GM12872 (cell line): ENCODE measurements at regions not wholly inside any gene's neighbourhood (a gene's known extent, or its start where the extent isn't known, plus 50 kb on each side); places are given as distances from the start of the nearest gene placed in this dataset.

ENCODE experiments used
- TF ChIP-seq, protein P1 (sequence below): IDR thresholded peaks from 3 replicates; pipeline ENCODE4 v1.5.1; 2011; ENCODE audit warnings: low read depth, mild to moderate bottlenecking, low read length, moderate library complexity; ENCODE audit not compliant: insufficient read depth

DNA sequence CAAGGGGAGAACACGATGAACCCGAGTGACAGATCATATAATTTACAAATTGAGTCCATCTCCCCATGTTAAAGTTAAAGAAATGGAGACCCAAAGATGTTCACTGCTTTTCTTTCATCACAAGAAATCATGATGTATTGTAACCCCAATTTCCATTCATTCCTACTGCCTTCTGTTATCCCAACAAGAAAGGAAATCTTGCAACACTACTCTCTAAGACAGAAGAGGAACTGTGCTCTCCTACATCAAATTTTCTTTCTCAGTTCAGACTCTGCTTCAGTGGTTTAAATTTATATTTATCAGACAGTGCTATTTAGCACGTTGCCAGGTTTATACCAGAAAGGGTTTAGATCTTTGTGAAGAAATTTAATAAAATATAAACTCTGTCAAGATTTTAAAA lies 83.8 kb upstream of the RASA1 start:
- TF ChIP-seq, protein P1, sequence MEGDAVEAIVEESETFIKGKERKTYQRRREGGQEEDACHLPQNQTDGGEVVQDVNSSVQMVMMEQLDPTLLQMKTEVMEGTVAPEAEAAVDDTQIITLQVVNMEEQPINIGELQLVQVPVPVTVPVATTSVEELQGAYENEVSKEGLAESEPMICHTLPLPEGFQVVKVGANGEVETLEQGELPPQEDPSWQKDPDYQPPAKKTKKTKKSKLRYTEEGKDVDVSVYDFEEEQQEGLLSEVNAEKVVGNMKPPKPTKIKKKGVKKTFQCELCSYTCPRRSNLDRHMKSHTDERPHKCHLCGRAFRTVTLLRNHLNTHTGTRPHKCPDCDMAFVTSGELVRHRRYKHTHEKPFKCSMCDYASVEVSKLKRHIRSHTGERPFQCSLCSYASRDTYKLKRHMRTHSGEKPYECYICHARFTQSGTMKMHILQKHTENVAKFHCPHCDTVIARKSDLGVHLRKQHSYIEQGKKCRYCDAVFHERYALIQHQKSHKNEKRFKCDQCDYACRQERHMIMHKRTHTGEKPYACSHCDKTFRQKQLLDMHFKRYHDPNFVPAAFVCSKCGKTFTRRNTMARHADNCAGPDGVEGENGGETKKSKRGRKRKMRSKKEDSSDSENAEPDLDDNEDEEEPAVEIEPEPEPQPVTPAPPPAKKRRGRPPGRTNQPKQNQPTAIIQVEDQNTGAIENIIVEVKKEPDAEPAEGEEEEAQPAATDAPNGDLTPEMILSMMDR = no peak

DNA sequence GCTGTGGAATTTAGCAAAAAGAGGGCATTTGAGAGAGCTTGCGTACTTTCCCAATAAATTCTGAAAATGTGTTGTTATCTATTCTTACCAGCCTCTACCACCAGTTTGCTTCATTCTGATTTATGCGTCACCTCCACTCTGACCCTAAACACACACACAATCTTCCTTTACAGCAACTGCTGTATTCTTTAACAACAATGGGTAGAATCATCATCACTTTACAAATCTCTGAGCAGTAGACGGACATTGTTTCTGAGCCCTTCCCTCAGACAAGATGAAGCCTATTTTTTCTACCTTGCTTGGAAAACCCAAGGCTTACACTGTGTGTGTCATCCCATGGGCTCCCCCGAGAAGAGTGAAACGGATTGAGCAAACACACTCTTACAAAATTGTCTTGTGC lies 83.1 kb upstream of the RASA1 start:
- TF ChIP-seq, protein P1 = no peak

DNA sequence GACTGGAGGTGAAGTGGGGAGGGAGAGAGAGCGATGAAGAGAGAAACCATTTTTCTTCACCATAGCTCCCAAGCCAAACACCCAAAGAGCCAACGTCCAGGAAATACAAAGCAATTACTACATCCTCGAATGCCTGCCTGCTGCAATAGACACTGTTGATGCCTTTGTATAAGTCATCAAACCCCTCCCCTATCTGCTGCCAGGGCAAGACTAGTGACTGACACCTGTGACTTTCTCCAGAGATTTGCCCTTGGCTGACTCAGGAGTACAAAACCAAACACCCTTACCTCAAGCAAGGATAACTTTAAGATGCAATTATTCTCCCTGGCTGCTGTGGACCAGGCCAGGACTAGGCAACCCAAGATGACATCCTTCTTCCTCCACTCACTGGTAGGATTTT lies 81.8 kb upstream of the RASA1 start:
- TF ChIP-seq, protein P1 = no peak

DNA sequence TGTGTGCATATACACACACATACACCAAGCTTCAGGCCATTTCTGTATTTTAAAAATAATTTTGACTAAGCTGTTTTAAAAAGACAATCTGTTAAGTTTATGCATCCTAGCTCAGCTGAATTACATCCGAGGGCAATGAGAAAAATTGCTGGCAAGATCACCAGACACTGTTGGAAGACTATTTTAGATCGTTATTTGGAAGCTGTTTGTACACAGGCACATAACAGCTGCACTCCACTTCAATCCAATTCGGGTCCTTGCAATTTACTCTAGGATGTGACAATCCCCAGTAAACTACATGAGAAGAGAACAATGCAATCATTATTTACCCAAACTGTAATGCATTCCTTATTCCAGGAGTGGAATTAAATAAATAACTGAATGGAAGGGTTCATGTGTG lies 79.3 kb upstream of the RASA1 start:
- TF ChIP-seq, protein P1 = no peak

- TF ChIP-seq, protein P1 = no peak
Observed at GRCh38 chr5:87190041-87190440, 77.6 kb upstream of the RASA1 start.

- TF ChIP-seq, protein P1 = no peak
Observed at GRCh38 chr5:87190687-87191086, 77.0 kb upstream of the RASA1 start.

DNA sequence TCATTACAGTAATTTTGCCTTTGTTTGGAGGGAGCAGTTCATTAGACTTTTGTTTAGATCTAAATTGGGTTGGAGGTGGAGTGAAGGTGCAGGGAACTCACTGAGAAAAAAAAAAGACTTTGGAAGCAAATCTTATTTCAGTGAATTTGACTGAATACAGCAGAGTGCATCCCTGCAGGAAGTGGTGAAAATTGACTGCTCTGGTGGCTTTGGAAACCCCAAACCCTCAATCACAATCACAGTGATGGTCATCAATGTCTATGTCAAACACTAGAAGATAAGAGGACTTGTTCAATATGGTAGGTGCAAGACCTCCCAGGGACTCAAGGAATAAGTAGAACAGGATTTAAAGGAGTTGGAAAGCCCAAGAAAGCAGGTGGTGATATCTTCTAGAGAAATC lies 76.0 kb upstream of the RASA1 start:
- TF ChIP-seq, protein P1 = no peak

- TF ChIP-seq, protein P1 = no peak
Observed at GRCh38 chr5:87195104-87195591, 72.5 kb upstream of the RASA1 start.
